Tibial nerve (tissue), 4 donors: ENCODE measurements at regions not wholly inside any gene's neighbourhood (a gene's known extent, or its start where the extent isn't known, plus 50 kb on each side); places are given as distances from the start of the nearest gene placed in this dataset.

Source experiments
- DNase-seq, 2 donors: peaks; one replicate each; pipeline ENCODE4 v3.0.0-alpha.2; 2019; ENCODE audit warnings: low spot score in 2 of 2
- H3K27ac ChIP-seq, 4 donors: fragments of 200-600 bp; sonication (generic) in 3 of 4; one replicate each; pipeline ENCODE4 v1.5.1; 2017 to 2019; ENCODE audit warnings: mild to moderate bottlenecking in 1 of 4
- H3K27me3 ChIP-seq, 2 donors: fragments of 200-600 bp; sonication (generic) in 1 of 2; one replicate each; pipeline versions ENCODE4 v1.5.1 to v1.6.0; 2017 to 2019
- H3K36me3 ChIP-seq, 3 donors: fragments of 200-600 bp; sonication (generic); one replicate each; pipeline ENCODE4 v1.5.1; 2018 to 2019
- H3K4me1 ChIP-seq, 4 donors: fragments of 200-600 bp; sonication (generic) in 3 of 4; one replicate each; pipeline ENCODE4 v1.5.1; 2017 to 2019
- H3K4me3 ChIP-seq, 4 donors: fragments of 200-600 bp; sonication (generic) in 3 of 4; one replicate each; pipeline ENCODE4 v1.5.1; 2017 to 2019; ENCODE audit warnings: mild to moderate bottlenecking in 1 of 4, moderate library complexity in 1 of 4
- H3K9me3 ChIP-seq, 4 donors: fragments of 200-600 bp; sonication (generic) in 3 of 4; one replicate each; pipeline ENCODE4 v1.5.1; 2017 to 2019
- EP300 ChIP-seq, 2 donors: sonication (generic); formaldehyde crosslinking; IDR thresholded peaks; one replicate each; pipeline ENCODE4 v1.6.1; 2017; ENCODE audit warnings: antibody characterized with exemption in 2 of 2, mild to moderate bottlenecking in 1 of 2
- POLR2A ChIP-seq, 2 donors: fragments of 450-650 bp; IDR thresholded peaks; one replicate each; pipeline ENCODE4 v1.6.1; 2017; ENCODE audit warnings: antibody characterized with exemption in 2 of 2, mild to moderate bottlenecking in 2 of 2, moderate library complexity in 2 of 2
- WGBS, 2 donors: methylation state at CpG; one replicate each; pipeline ENCODE4 v1.1.5; 2018; 5-methylcytosine and 5-hydroxymethylcytosine counted together
- TF ChIP-seq, protein P1 (sequence below), 5 experiments: fragments of 200-600 bp in 3 of 5; fragments of 450-650 bp in 2 of 5; sonication (generic) in 3 of 5; IDR thresholded peaks; one replicate each; pipeline ENCODE4 v1.5.1; 2016 to 2019; ENCODE audit warnings: antibody characterized with exemption in 5 of 5, mild to moderate bottlenecking in 3 of 5, moderate library complexity in 2 of 5

DNA sequence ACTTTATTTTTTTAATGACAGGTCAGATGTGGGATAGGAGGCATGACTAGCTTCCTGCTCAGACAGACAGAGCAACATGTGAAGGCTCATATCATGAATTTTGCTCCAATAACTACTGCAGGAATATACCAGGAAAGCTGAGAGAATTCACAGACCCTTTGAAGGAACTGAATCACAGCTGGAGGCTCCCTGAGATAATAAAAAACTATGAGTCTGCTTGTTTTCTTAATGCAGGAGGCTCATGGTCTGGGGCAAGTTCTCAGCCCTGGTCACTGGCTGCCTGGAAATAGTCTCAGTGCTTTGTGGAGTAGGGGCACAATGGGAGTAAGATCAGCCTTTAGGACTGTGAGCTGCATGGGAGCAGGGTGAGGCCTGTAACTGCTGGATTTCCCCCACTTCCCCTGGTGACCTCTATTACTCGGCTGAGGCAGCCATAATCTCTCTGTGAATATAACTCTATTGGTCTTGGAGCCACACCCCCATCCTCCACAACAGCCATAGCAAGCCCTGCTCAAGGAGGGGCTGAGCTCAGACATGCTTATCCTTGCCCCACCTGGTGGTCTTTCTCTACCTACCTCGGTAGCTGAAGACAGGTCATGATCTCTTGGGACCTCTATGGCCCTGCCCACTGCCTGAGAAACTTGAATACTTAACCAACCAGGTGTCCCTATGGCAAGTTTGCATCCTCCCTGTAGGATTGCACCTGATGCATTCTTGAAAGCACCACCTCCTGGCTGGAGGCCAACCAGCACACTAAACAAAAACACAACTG lies 281.6 kb upstream of the TMCO5A start:
- 61 to 66% methylated on average over 2 of the region's 2 CpGs for WGBS, 2 donors
- DNase-seq: no peak
- Histone ChIP-seq H3K4me3 (no peak overlapping the region), H3K27ac (no peak overlapping the region), H3K9me3 (peaks cover 0 to 52% (median 8%) of the 10 kb centered on the region in 4 donors), H3K36me3 (no peaks in the 10 kb centered on the region), H3K4me1 (no peaks in the 10 kb centered on the region), H3K27me3 (no peaks in the 10 kb centered on the region)
- TF ChIP-seq EP300 (IDR thresholded peaks at IDR 0.05): no peak

DNA sequence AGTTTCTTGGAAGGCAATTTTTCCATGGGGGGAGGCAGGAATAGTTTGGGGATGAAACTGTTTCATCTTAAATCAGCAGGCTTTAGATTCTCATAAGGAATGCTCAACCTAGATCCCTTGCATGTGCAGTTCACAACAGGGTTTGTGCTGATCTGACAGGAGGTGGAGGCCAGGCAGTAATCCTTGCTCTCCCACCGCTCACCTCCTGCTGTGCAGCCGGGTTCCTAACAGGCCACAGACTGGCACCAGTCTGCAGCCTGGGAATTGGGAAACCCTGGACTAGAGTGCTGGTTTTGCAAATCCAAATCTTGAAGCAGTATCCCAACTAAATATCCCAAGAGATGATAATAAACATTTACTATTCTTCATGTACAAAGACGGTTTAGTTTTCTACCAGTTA lies 256.3 kb upstream of the TMCO5A start:
- H3K4me1 ChIP-seq: no peaks in the 10 kb centered on the region
- no peaks in the 10 kb centered on the region for H3K36me3 ChIP-seq
- H3K4me3 ChIP-seq: no peak overlapping the region
- TF ChIP-seq POLR2A (IDR thresholded peaks at IDR 0.05) (no peak), EP300 (IDR thresholded peaks at IDR 0.05) (no peak)
- TF ChIP-seq, protein P1, sequence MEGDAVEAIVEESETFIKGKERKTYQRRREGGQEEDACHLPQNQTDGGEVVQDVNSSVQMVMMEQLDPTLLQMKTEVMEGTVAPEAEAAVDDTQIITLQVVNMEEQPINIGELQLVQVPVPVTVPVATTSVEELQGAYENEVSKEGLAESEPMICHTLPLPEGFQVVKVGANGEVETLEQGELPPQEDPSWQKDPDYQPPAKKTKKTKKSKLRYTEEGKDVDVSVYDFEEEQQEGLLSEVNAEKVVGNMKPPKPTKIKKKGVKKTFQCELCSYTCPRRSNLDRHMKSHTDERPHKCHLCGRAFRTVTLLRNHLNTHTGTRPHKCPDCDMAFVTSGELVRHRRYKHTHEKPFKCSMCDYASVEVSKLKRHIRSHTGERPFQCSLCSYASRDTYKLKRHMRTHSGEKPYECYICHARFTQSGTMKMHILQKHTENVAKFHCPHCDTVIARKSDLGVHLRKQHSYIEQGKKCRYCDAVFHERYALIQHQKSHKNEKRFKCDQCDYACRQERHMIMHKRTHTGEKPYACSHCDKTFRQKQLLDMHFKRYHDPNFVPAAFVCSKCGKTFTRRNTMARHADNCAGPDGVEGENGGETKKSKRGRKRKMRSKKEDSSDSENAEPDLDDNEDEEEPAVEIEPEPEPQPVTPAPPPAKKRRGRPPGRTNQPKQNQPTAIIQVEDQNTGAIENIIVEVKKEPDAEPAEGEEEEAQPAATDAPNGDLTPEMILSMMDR (IDR thresholded peaks at IDR 0.05): no peak
- no peaks in the 10 kb centered on the region for H3K27me3 ChIP-seq
- WGBS, 2 donors: 72% methylated on average over 3 of the region's 3 CpGs
- H3K27ac ChIP-seq: no peak overlapping the region
- DNase-seq: no peak
- H3K9me3 ChIP-seq: no peaks in the 10 kb centered on the region

DNA sequence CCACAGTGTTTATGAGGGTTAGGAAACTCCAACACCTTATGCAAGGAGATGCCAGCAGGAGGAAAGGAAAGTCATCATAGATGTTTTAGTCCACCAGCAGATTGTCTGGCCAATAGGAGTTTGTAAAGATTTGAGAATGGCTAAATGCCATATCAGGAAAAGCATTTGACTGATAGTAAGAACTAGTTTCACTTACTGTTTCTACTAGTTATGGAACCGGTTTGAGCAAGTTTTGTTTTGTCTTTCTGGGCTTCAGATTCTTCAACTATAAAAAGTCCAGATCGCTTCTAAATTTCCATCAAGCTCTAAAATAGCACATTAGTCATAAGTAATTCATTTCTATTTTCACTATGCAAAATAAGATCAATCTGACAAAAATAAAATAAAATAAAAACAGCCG lies 254.8 kb upstream of the TMCO5A start:
- no peaks in the 10 kb centered on the region for H3K27me3 ChIP-seq
- H3K4me3 ChIP-seq: no peak overlapping the region
- TF ChIP-seq POLR2A (IDR thresholded peaks at IDR 0.05): no peak
- TF ChIP-seq, protein P1 (IDR thresholded peaks at IDR 0.05): no peak
- no peak for TF ChIP-seq EP300 (IDR thresholded peaks at IDR 0.05)
- WGBS, 2 donors: 84 to 85% methylated on average over 3 of the region's 3 CpGs
- H3K4me1 ChIP-seq: no peaks in the 10 kb centered on the region
- no peak for DNase-seq
- no peaks in the 10 kb centered on the region for H3K9me3 ChIP-seq
- no peak overlapping the region for H3K27ac ChIP-seq
- no peaks in the 10 kb centered on the region for H3K36me3 ChIP-seq

DNA sequence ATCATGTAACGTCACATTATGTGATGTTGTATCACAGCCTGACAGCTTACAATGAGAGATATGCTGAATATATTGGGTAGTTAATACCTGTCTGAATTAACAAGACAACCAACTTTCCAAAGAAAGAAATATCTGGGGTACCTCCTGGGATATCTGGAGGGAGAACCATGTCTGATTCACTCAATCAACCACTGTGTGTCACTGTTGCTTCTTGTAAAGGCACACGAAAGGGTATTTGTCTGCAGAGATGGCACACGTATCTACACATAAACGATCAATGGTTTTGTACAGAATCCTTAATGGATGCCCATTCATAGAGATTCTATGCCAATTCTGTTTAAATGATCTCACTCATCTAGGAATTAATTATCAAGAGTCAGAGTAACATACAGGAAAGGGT lies 252.1 kb upstream of the TMCO5A start:
- no peaks in the 10 kb centered on the region for H3K36me3 ChIP-seq
- no peak for TF ChIP-seq EP300 (IDR thresholded peaks at IDR 0.05)
- TF ChIP-seq POLR2A (IDR thresholded peaks at IDR 0.05): no peak
- TF ChIP-seq, protein P1 (IDR thresholded peaks at IDR 0.05): no peak
- H3K27ac ChIP-seq: no peak overlapping the region
- no peaks in the 10 kb centered on the region for H3K9me3 ChIP-seq
- no peak overlapping the region for H3K4me3 ChIP-seq
- DNase-seq: no peak
- no peaks in the 10 kb centered on the region for H3K4me1 ChIP-seq
- no peaks in the 10 kb centered on the region for H3K27me3 ChIP-seq
- 65 to 80% methylated on average over 4 of the region's 4 CpGs for WGBS, 2 donors

DNA sequence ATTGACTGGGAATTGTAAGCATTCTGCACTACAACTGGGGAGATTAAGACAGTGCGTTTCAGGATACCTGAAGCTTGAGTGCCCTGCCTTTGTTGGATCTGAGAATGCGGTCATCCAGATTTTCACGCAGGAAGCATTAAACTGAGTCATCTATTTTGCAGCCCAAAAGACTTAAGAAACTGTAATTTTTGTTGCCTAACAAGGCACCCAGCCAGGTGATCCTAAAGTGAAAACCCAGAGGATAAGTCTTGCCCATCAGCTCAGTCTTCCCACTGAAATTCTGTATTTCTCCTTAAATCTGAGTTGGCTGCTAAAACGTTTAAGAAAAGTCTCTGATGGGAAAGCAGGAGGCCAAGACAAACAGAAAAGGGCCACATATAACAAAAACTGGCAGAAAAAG lies 242.5 kb upstream of the TMCO5A start:
- Histone ChIP-seq H3K27me3 (no peaks in the 10 kb centered on the region), H3K4me3 (no peak overlapping the region), H3K36me3 (no peaks in the 10 kb centered on the region), H3K4me1 (no peaks in the 10 kb centered on the region), H3K27ac (no peak overlapping the region), H3K9me3 (peaks cover 0 to 9% (median 2%) of the 10 kb centered on the region in 4 donors)
- 59 to 66% methylated on average over 4 of the region's 4 CpGs for WGBS, 2 donors
- TF ChIP-seq, protein P1 (IDR thresholded peaks at IDR 0.05): no peak
- no peak for DNase-seq
